Epidermal melanocyte (primary cell): ENCODE measurements at regions not wholly inside any gene's neighbourhood (a gene's known extent, or its start where the extent isn't known, plus 50 kb on each side); places are given as distances from the start of the nearest gene placed in this dataset.

Source experiments
- DNase-seq: peaks from one replicate; pipeline ENCODE4 v3.0.0; 2011; ENCODE audit warnings: low spot score; ENCODE audit not compliant: insufficient read length

DNA sequence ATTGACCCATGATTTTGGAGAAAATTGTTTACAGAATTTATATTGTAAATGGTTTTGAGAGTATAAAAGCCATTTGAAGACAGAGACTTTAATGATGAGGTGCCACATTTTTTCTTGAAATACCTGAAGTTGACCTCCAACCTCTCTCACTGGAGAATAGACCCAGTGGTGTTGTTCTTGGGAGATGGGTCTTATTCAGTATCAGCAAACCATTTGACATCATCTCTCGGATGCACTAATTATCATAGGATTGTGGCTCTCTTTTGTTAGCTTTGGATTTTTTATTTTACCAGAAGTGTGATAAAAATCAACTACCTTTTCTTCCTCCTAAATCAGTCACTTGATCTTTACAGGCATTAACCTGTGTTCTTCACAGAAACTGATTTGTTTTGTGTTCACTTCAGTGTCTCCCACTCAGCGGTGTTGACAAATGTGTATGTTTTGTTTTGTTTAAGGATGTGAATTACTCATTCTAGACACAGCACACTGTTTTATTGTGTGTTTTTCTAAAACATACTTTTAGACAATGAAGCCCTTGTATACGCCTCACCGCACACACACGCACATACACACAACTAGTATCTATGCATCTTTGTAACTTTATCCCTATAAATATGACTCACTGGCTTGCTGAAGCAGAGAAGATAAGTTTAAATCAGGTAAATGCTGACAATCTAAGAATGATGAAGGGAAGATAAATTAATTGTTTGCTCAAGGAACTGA is 455.6 kb downstream of the INHBA start:
- DNase-seq = no peak

DNA sequence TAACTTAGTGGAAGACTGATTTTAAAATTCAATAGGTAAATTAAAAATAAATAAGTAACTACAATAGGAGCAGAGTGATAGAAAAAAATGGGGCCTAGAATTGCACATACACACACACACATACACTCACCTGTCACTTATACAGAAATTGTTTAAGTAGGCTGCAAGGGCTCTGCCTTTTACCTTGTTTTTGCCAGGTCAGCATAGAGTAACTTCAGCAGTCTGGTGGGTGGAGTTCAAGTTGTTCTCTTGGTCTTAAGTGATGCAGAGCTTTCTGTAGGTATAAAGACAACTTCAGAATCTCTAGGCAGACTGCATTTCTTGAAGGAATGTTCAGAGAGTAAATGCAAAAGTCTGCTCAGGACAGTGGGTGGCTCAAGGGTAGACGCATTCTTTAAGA is 457.0 kb downstream of the INHBA start:
- DNase-seq = no peak

DNA sequence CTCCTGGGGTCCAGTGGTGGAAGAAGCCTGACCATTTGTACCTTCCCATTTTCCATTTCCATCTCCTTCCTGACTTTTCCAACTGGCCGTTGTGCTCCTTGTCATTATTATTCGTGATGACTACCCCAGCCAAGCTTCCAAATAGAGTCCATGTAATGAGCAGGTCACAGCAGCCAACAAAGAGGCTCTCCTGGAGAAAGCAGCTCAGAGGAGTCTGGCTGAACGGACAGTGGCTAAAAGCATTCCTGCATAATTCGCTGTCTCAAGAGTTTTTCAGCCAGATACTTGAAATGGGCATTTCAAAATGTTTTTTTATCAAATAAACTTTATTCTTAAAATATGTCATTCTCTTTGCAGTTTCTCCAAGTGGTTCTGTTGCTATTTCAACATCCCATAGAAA is 458.6 kb downstream of the INHBA start:
- DNase-seq = no peak

DNA sequence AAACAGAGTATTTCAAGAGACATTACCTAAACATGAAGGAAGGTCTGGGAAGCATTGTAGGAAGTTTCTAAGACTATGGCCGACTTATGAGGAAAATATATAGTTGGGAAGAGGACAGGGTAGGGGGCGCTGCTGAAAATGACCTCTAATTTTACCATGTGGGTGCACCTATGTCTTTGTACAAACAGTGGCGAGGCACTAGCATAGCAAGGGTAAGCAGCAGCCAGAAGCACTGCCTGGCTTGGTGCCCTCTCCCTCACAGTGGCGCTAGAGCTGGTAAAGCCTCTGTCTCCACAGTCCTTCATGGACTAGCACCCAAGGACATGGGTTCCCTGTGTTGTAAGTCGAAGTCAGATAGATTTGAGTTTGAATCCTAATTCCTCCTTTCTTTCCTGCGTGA is 461.2 kb downstream of the INHBA start:
- no peak for DNase-seq

DNA sequence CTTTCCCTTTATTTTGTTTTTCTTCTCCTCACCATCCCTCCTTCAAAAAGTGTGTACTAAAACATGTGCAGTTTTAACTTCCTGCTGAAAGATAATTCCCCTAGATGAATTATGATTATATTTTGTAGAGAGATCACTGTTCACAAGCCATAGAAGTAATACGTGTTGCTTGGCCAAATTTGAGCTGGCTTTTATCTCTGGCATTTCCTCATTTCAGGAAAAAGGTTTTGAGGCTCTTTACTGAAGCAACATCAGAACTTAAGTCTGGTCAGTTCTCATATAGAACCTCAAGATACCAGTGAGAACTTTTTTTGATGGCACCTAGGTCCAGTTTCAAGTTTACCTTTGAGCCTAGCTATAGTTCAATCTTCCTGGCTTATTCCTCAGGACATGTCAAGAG is 463.3 kb downstream of the INHBA start:
- no peak for DNase-seq

DNA sequence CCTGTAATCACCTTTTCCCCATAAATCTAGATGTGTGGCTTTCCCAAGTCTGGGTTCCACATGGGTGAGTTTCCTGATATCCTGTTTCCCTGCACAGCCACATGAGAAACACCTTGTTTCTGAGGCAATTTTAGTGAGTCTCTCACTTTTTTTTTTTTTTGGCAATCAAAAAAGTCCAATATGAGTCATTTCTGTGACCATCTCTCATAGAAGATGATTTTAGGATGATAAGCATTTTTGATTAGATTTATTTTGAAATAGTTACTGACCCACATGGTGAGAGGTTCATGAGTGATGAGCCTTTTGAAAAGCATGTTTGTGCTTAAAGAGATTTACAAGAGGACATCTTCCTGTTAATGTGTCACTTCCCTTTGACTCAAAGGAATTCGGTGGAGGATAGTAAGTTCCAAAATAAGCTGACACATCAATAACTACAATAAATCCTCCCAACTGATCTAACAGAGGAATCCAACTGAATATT is 464.0 kb downstream of the INHBA start:
- no peak for DNase-seq

DNA sequence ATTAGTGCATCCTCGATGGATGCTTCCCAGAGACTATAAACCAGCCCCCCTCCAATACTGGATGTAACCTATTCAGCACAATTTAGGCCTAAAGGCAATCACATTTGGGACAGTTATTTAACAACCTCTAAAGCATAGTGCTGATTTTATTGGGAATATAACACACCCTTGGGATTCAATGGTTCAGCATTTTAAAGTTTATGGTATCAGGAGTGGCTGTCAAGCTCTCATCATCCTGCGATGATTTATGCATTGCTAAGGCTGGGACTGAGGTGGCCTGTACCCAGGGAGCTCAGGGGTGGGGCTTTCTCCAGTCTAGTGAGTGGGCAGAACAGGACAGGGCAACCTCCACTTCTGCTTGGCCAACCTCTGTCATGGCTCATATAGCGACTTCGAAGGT is 464.9 kb downstream of the INHBA start:
- no peak for DNase-seq

DNA sequence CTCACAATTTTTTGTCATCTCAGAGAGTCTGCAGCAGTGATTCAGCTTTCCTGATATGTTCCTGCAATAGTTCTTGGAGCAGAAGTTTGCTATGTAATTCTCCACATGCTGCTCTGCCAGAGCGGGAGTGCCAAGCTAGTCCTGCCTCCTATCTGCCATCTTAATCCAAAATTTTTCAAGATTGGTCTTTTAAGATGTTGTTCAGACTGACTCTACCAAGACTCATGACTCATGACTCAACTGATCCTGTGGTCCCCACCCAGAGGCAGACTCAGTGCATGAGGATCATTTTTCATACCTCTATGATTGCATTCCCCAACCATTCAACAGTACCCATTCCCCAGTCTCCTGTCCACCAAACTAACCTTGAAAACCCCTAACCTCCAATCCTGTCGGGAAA is 470.8 kb downstream of the INHBA start:
- DNase-seq = no peak

DNA sequence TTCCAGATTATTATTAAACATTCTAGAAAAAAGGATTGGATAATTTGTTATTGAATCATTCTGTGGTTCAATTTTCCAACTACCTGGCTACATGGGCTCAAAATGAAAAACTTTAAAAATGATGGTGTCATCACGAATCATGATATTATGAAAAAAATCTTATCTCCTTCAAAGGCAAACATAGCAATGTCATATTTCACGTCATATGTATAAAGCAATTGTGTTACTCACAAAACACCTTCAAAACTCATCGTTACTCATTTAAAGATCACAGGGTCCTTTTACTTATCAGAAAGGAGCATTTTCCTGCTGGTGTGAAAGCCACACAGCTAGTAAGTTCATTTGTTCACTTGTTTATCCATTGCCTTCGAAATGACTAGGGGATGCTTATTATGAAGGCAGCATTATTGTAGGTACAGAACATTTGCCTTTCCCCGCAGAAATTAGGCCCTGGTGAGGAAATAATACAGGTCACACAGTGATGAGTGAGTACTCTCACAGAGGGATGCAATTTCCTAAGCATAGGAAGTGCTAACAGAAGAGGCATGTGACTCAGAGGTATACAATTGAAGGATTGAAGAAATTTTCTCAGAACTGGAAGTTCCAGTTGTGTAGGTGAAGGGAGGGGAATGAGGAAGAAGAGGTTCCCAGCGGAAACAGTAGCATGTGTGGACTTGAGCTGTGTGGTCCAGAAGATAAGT is 478.7 kb downstream of the INHBA start:
- no peak for DNase-seq

DNA sequence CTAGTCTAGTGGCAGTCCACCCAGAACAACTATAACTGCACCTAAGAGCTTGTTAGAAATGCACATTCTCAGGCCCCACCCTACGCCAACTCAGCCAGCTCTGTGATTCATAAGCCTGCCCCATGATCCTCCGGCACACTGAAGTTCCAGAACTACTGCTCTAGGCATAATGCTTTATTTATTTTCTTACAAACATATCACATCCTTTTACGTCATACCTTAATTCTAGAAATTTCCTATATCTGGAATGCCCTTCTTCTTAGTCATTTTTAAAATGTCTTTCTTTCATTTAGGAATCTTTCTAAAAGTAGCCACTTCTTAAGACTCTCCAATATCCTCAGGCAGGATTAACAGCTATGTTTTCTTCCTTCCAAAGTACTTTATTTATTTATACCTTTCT is 480.1 kb downstream of the INHBA start:
- DNase-seq = no peak

DNA sequence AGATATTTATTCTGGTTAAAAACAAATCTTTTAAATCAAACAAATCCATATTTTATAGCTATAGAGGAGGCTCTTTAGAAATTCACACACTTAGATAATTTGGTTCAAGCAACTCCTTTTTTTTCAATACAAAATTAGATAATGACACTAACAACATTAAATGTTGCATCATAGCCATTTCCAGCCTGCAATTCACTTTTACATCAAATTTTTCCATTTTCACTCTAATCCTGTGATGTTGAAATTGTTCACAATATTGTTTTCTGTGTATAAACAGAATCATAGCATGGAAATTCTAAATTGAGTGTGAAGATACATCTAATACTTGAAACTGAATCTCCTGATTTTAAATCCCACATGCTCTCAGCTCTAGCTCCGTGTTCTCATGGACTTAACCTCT is 482.6 kb downstream of the INHBA start:
- no peak for DNase-seq

DNA sequence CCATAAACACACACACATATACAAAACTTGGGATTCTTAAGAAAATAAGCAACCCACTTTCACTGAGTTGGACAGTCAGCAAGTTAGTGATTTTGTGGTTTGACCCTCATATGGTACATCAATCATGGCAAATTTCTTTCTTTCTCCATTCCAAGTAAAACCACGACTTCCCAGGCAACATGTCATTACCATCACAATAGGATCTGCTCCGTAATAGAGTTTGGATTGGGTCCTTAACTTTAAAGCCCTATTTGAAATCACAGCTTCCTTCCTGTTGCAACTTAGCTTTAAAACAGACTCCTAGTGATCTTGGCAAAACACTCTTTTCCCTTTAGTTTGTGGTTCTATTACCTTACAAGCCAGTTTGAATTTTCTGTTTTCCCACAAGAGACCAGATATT is 483.6 kb downstream of the INHBA start:
- DNase-seq = no peak

DNA sequence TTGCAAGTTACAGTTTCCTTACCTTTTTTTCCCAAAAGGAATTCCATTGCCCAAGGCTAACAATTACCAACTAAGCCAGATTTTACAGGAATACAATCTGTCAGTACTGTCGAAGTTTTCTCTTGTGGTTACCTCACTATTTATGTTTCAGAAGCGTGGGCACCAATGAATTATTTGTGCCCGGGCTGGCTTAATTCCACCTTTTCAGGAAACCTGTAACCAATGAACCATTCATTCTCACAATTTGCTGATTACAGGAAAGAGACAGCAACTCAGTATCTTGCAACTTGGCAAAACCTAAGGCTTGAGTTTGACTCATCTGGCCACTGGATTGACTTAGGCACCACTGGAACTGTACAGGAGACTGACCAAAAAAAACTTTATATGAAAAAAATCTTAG is 485.6 kb downstream of the INHBA start:
- no peak for DNase-seq

DNA sequence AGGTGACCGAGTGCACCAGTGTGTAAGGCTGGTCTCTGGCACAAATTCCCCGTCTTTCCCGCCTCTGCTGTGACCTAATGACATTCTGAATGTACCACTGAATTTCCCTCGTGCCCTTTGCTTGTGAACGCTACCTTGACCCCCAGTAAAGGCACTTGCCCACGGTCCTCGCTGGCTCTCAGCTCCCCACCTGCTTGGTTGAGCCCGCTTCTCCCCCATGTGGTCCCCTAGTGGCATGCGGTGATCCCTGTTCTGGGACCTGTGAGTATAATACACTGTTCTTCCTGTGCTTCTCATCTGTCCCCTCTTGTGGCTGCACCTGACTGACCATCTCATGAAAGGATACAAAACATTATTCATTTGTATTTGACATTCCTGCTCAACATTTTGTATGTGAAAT is 495.7 kb downstream of the INHBA start:
- no peak for DNase-seq

DNA sequence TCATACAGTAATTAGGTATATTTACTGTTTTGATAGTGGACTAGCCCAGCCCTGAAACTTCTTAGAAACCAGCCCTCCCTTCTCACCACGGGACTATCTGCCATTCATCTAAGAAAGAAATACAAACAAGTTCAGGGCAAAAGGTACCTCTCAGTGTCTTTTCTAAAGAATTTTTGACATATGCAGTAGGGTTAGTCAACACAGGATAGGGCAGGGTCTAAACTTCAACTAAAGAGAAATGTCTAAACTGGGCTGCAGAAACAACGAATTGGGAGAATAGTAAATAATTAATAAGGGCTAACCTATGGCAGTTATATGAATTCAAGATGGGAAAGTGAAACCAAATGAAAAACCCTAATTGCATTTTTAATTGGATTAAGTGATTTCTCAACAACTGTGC is 496.6 kb downstream of the INHBA start:
- DNase-seq = no peak

DNA sequence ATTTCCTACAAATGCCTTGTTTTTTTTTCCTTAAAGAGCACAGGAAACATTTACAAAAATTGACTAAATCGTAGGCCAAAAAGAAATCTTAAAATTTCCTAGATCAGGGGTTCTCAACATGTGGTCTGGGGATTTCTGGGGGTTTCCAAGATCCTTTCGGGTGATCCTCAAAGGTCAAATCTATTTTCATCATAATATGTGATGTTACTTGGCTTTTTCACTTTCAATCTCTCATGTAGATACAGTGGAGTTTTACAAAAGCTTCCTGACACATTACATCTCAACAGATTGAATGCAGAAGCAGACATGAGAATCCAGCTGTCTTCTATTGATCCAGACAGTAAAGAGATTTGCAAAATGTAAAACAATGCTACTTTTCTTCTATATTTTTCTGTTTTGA is 497.3 kb downstream of the INHBA start:
- DNase-seq = no peak

DNA sequence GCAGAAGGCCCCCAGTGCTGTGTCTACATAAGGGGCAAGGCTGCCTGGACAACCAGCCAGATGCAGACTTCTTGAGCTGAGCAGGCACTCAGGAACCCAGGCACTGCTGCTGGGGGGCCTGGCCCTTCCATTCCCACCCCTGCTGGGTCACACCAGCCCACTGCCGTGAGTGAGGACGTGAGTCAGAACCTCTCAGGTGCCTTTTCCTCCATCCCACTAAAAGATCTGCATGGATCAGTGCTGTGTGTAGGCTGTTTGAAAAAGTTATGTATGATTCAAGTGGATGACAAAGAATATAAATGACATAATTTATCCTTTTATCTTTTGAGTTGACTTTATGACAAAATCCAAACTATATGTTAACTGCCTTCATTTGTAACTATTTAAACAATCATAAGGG is 499.3 kb downstream of the INHBA start:
- DNase-seq = no peak

DNA sequence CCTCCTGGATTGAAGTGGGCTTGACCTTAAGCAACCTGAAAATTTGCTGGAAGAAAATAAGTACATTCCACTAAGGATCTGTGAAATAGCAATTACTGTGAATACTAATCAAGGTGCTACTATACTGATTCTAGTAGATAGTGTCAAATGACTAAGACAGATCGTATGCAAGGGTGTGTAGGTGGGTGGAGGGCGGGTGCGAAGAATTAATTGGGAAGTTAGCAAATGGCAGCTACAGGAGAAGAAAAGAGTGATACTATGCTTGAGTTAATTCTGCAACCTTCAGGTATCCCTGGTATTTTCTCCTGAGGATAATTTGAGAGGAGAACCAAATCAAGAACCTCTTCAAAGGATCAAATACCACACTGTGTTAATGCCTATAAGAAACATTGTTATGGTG is 501.9 kb downstream of the INHBA start:
- DNase-seq = no peak

DNA sequence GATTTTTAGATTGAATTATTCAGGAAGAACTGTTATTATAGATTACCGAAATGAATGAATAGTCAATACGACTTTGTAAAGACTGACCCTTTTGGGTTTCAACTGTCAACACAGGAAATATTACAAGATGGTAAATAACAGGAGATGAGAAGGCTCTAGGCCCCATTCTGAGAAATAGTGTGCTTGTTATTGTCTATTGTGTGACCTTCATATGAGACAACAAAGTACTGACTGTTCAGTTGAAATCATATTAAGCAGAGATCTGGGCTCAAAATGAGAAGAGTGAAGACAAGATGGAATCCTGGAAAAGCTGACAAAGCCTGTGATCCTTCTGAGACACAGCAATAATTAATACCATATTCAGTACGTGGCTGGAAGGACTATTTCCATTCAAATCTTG is 503.8 kb downstream of the INHBA start:
- no peak for DNase-seq

DNA sequence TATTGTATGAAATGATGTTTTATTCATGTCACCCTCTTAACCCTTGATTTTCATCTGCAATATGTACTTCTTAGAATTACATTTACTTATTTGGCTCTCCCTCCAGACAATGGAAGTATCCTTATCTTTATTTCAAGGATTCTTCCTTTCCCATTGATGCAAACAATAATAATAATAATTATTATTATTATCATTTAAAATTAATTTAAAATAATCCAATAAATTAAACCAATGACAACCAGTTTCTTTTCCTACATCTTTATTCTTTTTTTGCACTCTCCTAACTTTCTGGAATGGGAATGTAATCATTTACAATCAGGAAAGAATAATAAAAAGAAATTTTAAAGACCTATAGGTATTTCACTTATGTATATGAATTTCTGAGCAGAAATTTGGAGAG is 504.4 kb downstream of the INHBA start:
- DNase-seq = no peak

DNA sequence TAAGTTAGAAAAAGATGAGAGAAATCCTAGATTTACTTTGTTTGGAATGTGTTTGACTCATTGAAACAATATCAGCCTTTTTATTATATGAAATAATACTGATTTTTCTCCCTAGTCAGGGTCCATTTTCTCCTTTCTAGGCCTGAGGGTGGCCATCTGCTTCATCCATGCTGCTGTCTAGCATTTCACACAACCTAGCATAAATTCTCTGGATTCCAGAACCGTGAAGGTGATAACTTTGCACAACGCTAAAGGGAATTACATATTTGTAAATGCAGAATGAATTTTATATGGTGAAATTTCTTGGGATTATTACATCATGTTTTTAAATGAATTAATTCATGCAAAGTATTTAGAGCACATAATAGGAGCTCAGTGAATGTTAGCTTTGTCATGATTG is 505.1 kb downstream of the INHBA start:
- DNase-seq = no peak

DNA sequence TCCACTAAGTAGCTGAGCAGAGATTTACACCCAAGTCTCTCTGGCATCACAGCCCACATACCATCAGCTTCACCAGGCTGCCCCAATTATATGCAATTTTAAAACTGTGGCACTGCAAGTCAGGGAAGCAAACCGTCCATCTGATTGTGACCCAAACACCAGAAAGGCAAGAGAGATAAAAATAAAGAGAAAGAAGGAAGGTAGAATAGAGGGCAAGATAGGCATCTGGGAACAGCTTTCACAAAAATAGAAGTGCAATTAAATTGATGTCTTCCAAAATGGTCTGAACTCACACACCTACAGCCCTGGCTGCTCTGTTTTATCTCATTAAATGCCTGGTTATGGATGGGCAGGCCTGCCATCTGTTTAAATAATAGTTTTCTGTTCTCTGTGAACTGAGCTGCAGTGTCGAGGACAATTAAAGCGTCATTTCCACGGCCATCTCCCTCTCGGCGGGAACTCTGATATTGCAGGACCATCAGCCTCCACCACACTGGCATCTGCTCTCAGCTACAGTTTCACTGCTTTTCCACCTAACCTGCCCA is 509.1 kb downstream of the INHBA start:
- no peak for DNase-seq

DNA sequence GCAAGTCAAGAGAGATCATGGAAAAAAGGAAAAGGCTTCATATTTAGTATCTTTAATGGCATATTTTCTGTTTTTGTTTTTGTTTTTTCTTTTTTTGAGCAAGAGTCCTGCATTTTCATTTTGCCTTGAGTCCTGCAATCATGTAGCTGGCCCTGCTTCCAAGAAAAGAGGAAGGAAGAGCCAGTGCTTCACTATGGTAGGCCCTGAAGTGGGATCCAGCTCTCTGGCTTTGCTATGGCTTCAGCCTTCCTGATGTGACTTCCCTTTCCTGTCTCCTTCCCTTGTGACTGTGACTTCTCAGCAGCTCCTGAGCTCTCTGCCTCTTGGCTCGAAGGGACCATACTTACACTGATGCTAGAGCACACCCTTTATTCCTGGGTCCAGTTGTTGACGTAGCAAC is 512.3 kb downstream of the INHBA start:
- no peak for DNase-seq
